ENCODE measurements at regions not wholly inside any gene's neighbourhood (a gene's known extent, or its start where the extent isn't known, plus 50 kb on each side); places are given as distances from the start of the nearest gene placed in this dataset.
"Not testable (repeated sequence)": the region's sequence is repeated elsewhere in the genome, so short reads cannot be mapped to it uniquely, and the experiment has no call there.

- no peak for DNase-seq
Measured at GRCh38 chr6:14875481-14876063, 370.3 kb upstream of the JARID2 start.

GRCh38 chr6:14876778-14877613, 368.9 kb upstream of the JARID2 start:
- no peak for DNase-seq

DNA sequence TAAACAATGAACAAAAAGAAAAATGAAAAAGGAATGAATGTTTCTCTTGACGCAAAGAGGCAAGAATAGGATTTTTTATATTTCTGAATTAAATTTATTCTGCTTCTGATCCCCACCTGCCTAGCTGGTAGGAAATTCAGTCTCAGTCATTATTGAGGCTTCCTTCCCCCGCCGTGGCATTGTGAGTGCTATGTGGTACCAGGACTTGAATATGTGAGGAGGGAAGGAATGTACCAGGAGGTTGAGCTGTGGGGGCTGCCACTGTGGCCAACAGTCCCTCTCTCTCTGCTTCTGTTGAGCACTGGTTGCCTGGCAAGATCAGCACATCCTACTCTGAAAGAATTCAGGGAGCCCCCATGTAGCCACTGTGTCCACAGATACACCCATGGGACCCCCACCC, 368.1 kb upstream of the JARID2 start:
- DNase-seq = no peak

- DNase-seq = no peak
Measured at GRCh38 chr6:14880052-14880451, 365.8 kb upstream of the JARID2 start.

DNA sequence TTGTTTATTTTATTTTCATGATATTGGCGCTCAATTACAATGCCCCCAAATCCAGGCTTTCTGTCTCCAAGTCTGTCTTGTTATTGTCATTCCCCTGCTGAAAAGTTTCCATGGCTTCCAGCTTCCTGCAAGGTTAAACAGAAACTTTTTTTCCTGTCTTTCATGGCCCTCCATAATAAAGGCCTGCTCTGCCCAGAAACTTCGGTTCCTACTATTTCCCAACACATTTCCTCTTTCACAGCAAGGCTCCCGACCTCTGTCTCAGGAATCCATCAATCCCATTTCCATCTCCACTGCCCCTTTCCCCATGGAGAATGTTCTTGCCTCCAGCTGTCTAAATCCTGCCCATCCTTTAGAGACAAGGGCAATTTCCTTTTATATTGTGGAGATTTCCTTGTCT, 365.2 kb upstream of the JARID2 start:
- no peak for DNase-seq

DNA sequence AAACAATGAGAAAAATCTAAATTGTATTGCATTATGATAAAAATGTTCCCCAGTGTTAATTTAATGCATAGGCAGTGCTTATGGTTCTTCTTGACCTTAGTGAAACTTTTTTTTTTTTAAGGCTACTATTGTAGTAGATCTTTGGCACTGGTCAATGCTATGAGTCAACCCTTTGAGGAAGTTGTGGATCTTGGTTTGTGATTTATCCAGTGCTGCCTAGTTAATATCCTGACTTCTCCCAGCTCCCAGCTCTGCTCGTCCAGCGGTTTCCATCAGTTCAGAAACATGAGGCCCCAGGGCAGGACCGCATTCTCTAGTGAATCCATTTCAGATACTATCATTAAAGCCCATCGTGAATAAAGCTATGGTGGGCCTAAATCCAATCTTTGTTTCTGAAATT, 364.5 kb upstream of the JARID2 start:
- no peak for DNase-seq

- no peak for DNase-seq
Measured at GRCh38 chr6:14882394-14883026, 363.4 kb upstream of the JARID2 start.

DNA sequence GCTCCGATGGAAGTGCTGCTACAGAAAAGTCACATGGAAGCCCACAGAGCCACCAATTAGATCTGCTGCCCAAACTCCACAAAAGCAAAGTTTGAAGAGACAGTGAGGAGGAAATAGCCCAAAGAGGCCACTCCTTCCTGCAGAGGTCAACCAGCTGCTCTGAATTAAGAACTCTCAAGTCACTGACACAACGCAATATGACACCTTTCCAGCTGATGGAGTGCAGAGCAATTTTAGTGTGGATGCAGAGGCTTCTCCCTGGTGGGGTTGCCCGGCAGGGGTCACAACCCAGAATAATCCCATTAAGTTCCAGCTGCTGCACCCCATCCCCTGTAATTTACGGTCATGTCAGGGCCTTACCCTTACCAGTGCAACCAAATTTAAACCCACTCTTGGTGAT, 361.9 kb upstream of the JARID2 start:
- no peak for DNase-seq

DNA sequence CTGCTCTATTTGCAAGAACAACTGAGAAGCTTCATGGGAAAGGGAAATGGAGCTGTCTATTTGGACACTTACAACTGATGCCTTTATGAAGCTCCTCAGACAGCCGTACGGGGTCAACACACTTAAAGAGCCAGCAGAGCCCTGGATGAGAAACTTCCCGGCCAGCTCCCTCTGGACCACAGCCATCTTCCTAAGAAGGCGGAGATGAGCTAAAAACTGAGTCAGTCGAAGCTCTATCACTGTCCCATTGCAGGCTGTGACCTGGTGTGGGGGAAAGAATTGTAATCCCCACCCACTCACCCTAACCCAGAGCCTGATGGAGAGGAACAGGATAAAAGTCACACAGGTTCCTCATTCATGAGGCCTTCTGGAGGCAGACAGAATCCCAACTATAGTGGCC, 360.4 kb upstream of the JARID2 start:
- no peak for DNase-seq

DNA sequence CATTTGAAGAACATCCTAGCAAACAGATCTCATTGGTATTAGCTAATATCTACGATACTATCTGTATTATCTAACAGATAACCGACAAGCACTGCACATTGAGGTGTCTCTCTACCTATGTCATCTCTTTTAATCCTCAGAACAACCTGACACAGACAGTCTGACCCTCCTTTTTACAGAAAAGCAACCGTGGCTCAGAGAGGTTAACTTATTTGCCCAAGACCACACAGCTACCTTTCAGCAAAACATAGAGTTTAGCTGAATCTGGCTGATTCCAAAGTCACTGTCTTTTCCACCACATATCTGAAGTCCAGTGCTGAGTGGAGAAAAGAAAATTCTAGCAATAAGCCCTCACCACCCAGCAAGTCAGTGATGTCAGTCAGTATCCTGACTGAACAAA, 358.7 kb upstream of the JARID2 start:
- DNase-seq = no peak

DNA sequence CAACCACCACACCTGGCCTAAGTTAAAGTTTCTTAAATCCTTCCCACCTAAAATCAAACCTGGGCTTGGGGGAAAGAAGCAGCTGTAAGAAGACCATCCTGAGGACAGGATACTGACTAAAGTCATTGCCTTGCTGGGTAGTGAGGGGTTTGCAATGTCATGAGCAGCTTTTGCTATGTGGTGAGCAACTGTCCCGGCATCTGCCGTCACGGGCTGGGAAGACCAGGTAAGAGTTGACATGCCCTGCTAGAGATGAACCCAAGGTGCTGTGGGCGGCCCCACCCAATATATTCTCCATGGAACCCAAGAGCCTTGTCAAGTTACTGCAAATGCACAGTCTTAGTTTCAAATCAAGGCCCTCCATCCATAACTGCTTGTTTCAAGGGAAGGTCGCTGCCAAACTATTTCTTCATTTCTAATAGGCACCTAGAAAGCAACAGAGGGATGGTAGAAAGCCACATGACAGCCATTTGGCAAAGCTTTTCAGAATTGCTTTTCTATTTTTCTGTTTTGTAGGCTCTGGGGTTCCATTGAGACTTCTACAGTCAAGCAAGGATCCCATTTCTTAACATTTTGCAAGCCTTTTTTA, 357.8 kb upstream of the JARID2 start:
- no peak for DNase-seq

GRCh38 chr6:14888575-14889000, 357.3 kb upstream of the JARID2 start:
- no peak for DNase-seq

- no peak for DNase-seq
Measured at GRCh38 chr6:14889188-14889587, 356.7 kb upstream of the JARID2 start.

DNA sequence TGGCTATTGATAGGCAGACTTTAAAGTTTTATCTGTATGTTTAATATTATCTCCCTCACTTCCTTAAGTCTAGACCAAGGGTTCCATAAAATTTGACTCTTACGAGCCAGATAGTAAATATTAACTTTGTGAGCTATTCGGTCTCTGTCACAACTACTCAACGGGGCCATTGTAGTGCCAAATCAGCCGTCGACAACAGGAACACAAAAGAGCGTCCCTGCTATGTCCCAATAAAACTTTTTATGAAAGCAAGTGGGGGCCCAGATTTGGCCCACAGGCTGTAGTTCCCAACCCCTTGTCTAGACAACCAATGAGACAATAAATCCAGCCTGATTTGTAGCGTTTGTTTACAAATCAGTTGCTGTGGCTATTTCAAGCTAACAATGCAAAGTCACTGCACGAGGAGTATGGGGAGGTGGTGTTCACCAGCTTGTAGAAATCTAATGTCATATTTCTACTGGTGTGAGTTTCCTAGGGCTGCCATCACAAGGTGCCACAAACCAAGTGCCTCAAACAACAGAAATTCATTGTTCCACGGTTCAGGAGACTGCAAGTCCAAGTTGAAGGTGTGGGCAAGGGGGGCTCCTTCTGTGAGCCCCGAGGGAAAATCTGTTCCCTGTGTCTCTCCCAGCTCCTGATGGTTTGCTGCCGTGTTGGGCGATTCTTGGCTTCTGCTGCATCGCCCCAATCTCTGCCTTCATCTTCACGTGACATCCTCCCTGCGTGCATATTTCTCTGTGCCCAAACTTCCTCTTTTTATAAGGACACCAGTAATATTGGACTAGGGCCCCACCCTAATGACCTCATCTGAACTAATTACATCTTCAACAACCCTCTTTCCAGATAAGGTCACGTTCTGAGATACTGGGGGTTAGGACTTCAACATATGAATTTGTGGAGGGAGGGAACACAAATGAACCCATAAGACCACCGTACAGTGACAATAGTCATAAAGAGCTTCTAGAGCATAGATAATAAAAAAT, 356.0 kb upstream of the JARID2 start:
- peak; percentile 57 for DNase-seq

DNA sequence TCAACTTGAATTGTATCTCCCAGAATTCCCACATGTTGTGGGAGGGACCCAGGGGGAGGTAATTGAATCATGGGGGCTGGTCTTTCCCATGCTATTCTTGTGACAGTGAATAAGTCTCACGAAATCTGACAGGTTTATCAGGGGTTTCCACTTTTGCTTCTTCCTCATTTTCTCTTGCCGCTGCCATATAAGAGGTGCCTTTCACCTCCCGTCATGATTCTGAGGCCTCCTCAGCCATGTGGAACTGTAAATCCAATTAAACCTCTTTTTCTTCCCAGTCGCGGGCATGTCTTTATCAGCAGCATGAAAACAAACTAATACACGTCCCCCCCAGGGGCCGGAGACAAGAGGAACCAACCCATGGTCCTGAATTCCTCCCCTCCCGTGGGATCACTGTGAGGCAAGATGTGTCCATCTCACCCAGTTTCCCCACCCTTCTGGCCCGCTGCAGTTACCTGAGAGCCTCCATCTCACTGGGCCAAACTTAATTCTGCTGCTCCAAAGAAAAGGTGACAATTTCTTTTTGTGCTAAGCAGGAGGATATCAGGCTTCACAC, 354.0 kb upstream of the JARID2 start:
- DNase-seq = not testable (repeated sequence)

GRCh38 chr6:14894105-14894504, 351.8 kb upstream of the JARID2 start:
- no peak for DNase-seq

- no peak for DNase-seq
Measured at GRCh38 chr6:14896475-14896874, 349.4 kb upstream of the JARID2 start.

GRCh38 chr6:14897831-14898230, 348.0 kb upstream of the JARID2 start:
- no peak for DNase-seq

- DNase-seq = not testable (repeated sequence)
Measured at GRCh38 chr6:14899441-14899840, 346.4 kb upstream of the JARID2 start.

DNA sequence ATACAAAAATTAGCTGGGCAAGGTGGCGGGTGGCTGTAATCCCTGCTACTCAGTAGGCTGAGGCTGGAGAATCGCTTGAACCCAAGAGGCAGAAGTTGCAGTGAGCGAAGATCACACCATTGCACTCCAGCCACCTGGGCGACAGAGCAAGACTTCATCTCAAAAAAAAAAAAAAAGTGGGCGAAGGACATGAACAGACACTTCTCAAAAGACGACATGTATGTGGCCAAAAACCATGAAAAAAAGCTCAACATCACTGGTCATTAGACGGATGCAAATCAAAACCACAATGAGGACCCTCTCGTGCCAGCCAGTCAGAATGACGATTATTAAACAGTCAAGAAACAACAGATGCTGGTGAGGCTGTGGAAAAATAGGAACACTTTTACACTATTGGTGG, 344.9 kb upstream of the JARID2 start:
- no peak for DNase-seq

DNA sequence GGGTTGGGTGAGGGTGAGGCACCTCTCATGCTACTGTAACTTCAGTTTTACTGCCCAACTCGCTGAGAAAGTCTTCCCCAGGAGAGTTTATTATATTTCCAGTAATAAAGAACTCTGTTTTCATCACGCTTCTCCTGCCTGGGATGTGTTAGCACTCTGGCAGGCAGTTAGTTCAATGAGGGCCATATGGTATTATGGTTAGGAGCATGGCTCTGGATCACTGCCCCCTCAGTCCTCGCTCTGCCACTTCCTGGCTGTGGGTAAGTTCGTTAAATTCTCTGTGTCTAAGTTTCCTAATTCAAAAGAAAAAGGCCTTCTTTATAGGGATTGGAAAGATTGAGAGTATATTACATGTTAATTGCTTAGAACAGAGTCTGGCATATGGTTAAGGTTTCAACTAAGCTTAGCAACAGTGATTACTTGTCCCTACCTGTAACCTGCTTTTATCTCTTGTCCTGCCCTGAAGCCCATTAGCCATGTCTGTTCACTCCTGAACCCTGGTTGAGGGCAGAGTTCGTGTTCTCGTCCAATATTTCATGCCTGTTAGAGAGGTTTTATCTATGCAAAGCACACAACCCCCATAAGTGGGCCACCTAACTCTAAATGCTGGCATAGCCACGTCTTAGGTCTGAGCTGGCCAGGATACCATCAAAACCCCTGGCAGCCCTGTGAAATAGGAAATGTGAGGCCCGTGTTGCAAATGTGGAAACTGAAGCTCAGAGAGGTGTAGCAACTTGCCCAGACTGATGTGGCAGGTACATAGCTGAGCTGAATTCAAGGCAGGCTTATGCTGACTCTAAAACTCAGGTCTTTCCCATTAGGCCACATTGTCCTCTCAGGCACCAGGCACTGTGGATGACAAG, 342.5 kb upstream of the JARID2 start:
- no peak for DNase-seq
